Mesenchymal stem cell (in vitro differentiated cells and primary cell): ENCODE measurements at regions not wholly inside any gene's neighbourhood (a gene's known extent, or its start where the extent isn't known, plus 50 kb on each side); places are given as distances from the start of the nearest gene placed in this dataset.

Experiments
- DNase-seq: peaks from one replicate; pipeline ENCODE4 v3.0.0-alpha.2; 2013
- H2AFZ ChIP-seq: one replicate; pipeline ENCODE4 v1.6.1; 2013; ENCODE audit warnings: low read depth, mild to moderate bottlenecking, control low read depth, inconsistent platforms, low read length, moderate library complexity
- H2AK5ac ChIP-seq: 2 replicates; pipeline ENCODE4 v1.6.1; 2013; ENCODE audit warnings: low read length, moderate library complexity, mild to moderate bottlenecking, inconsistent platforms; ENCODE audit not compliant: severe bottlenecking
- H2BK120ac ChIP-seq: one replicate; pipeline ENCODE4 v1.6.1; 2013; ENCODE audit warnings: low read depth, mild to moderate bottlenecking, inconsistent platforms, low read length, moderate library complexity
- H2BK12ac ChIP-seq, 2 experiments: one replicate each; pipeline ENCODE4 v1.6.1; 2013; ENCODE audit warnings: inconsistent platforms in 2 of 2, low read length in 2 of 2, mild to moderate bottlenecking in 2 of 2, moderate library complexity in 2 of 2, control low read depth in 1 of 2
- H2BK15ac ChIP-seq: one replicate; pipeline ENCODE4 v1.6.1; 2013; ENCODE audit warnings: mild to moderate bottlenecking, low read depth, inconsistent platforms; ENCODE audit not compliant: poor library complexity, severe bottlenecking
- H2BK5ac ChIP-seq: 2 replicates; pipeline ENCODE4 v1.6.1; 2013; ENCODE audit warnings: low read depth, mild to moderate bottlenecking, low read length, control low read depth, inconsistent platforms; ENCODE audit not compliant: poor library complexity, severe bottlenecking
- H3K14ac ChIP-seq, 2 experiments: one replicate each; pipeline ENCODE4 v1.6.1; 2013; ENCODE audit warnings: inconsistent platforms in 2 of 2, low read length in 2 of 2, control low read depth in 1 of 2, mild to moderate bottlenecking in 1 of 2, moderate library complexity in 1 of 2
- H3K18ac ChIP-seq, 2 experiments: one replicate each; pipeline ENCODE4 v1.6.1; 2013; ENCODE audit warnings: inconsistent platforms in 2 of 2, low read length in 2 of 2, control low read depth in 1 of 2, low read depth in 1 of 2, mild to moderate bottlenecking in 1 of 2
- H3K23ac ChIP-seq, 2 experiments: one replicate each; pipeline ENCODE4 v1.6.1; 2013; ENCODE audit warnings: inconsistent platforms in 2 of 2, low read length in 2 of 2, mild to moderate bottlenecking in 2 of 2, moderate library complexity in 2 of 2, control low read depth in 1 of 2
- H3K27ac ChIP-seq: 2 replicates; pipeline ENCODE4 v1.5.1; 2013; ENCODE audit warnings: mild to moderate bottlenecking, moderate library complexity, low read length, control low read depth, inconsistent platforms; ENCODE audit not compliant: poor library complexity, severe bottlenecking
- H3K27me3 ChIP-seq, 2 experiments: 2 replicates each; pipeline versions ENCODE4 v1.6.1 to v1.7.0; 2013; ENCODE audit warnings: low read length in 2 of 2, mild to moderate bottlenecking in 2 of 2, moderate library complexity in 2 of 2, control low read depth in 1 of 2, inconsistent platforms in 1 of 2; ENCODE audit not compliant: control insufficient read depth in 1 of 2, insufficient read depth in 1 of 2
- H3K36me3 ChIP-seq, 2 experiments: 2 replicates each; pipeline versions ENCODE4 v1.6.1 to v1.7.0; 2013; ENCODE audit warnings: low read length in 2 of 2, control low read depth in 1 of 2, inconsistent platforms in 1 of 2, low read depth in 1 of 2, mild to moderate bottlenecking in 1 of 2; ENCODE audit not compliant: insufficient read depth in 2 of 2, control insufficient read depth in 1 of 2
- H3K4ac ChIP-seq, 2 experiments: one replicate each; pipeline ENCODE4 v1.6.1; 2013; ENCODE audit warnings: inconsistent platforms in 2 of 2, low read length in 2 of 2, mild to moderate bottlenecking in 2 of 2, moderate library complexity in 2 of 2, control low read depth in 1 of 2, low read depth in 1 of 2
- H3K4me1 ChIP-seq: 2 replicates; pipeline ENCODE4 v1.6.1; 2013; ENCODE audit warnings: low read depth, low read length, control low read depth; ENCODE audit not compliant: control insufficient read depth, insufficient read depth
- H3K4me2 ChIP-seq: 2 replicates; pipeline ENCODE4 v1.6.1; 2013; ENCODE audit warnings: low read length, mild to moderate bottlenecking, inconsistent platforms; ENCODE audit not compliant: poor library complexity, severe bottlenecking
- H3K4me3 ChIP-seq, 2 experiments: 2 replicates each; pipeline versions ENCODE4 v1.5.1 to v1.7.0; 2013; ENCODE audit warnings: low read length in 2 of 2, mild to moderate bottlenecking in 2 of 2, control low read depth in 1 of 2, low read depth in 1 of 2; ENCODE audit not compliant: insufficient read depth in 1 of 2
- H3K79me1 ChIP-seq: replicated peaks from 2 replicates; pipeline ENCODE4 v1.6.1; 2013; ENCODE audit warnings: mild to moderate bottlenecking, control low read depth, low read length, inconsistent platforms; ENCODE audit not compliant: poor library complexity, severe bottlenecking
- H3K9ac ChIP-seq: 2 replicates; pipeline ENCODE4 v1.7.0; 2013; ENCODE audit warnings: mild to moderate bottlenecking, low read length, moderate library complexity
- H3K9me3 ChIP-seq: 2 replicates; pipeline ENCODE4 v1.7.0; 2013; ENCODE audit warnings: mild to moderate bottlenecking, low read length; ENCODE audit not compliant: control insufficient read depth
- H4K8ac ChIP-seq: one replicate; pipeline ENCODE4 v1.6.1; 2013; ENCODE audit warnings: inconsistent platforms, mild to moderate bottlenecking, low read length, moderate library complexity
- H4K91ac ChIP-seq: one replicate; pipeline ENCODE4 v1.6.1; 2013; ENCODE audit warnings: mild to moderate bottlenecking, low read length, inconsistent platforms
- WGBS: methylation state at CpG from one replicate; pipeline ENCODE4 v1.1.7; 2013; ENCODE audit warnings: mixed read lengths; 5-methylcytosine and 5-hydroxymethylcytosine counted together

GRCh38 chr13:95480131-95480545 lies 72.4 kb upstream of the CLDN10 start:
- no peak overlapping the region for H2AK5ac ChIP-seq
- no peak overlapping the region for H4K8ac ChIP-seq
- no peak overlapping the region for H3K27ac ChIP-seq
- no peak overlapping the region for H3K18ac ChIP-seq
- H3K9ac ChIP-seq, result no peak overlapping the region
- H2BK5ac ChIP-seq, result no peak overlapping the region
- peaks cover 26 to 28% of the 10 kb centered on the region in 2 experiments for H3K27me3 ChIP-seq
- H3K9me3 ChIP-seq, result no peaks in the 10 kb centered on the region
- H3K36me3 ChIP-seq, result no peaks in the 10 kb centered on the region
- no peaks in the 10 kb centered on the region for H3K79me1 ChIP-seq
- H3K4me2 ChIP-seq, result no peak overlapping the region
- DNase-seq, result no peak
- 88% methylated on average over 4 of the region's 7 CpGs for WGBS
- H3K4me3 ChIP-seq, result no peak overlapping the region
- no peak overlapping the region for H2BK15ac ChIP-seq
- H2BK120ac ChIP-seq, result no peak overlapping the region
- H4K91ac ChIP-seq, result no peak overlapping the region
- H2AFZ ChIP-seq, result no peak overlapping the region
- no peak overlapping the region for H3K4ac ChIP-seq
- peaks cover 13% of the 10 kb centered on the region for H3K4me1 ChIP-seq
- H2BK12ac ChIP-seq, result no peak overlapping the region
- no peak overlapping the region for H3K23ac ChIP-seq
- no peak overlapping the region for H3K14ac ChIP-seq

- WGBS, result 93% methylated on average over 6 of the region's 7 CpGs
- Histone ChIP-seq H2BK15ac (no peak overlapping the region), H3K4ac (no peak overlapping the region), H3K27ac (no peak overlapping the region), H3K9ac (no peak overlapping the region), H2AFZ (no peak overlapping the region), H4K91ac (no peak overlapping the region), H2AK5ac (no peak overlapping the region), H2BK12ac (peak overlapping the region in 1 of 2 experiments; percentile 11), H3K18ac (no peak overlapping the region), H2BK120ac (no peak overlapping the region), H2BK5ac (no peak overlapping the region), H3K14ac (no peak overlapping the region), H3K79me1 (no peaks in the 10 kb centered on the region), H3K36me3 (no peaks in the 10 kb centered on the region), H3K4me2 (no peak overlapping the region), H3K4me1 (peaks cover 13% of the 10 kb centered on the region), H3K9me3 (no peaks in the 10 kb centered on the region), H4K8ac (no peak overlapping the region), H3K4me3 (no peak overlapping the region), H3K23ac (no peak overlapping the region), H3K27me3 (peaks cover 16 to 19% of the 10 kb centered on the region in 2 experiments)
- no peak for DNase-seq
Measured at GRCh38 chr13:95480791-95481780, 71.4 kb upstream of the CLDN10 start.

GRCh38 chr13:95484052-95484451 lies 68.5 kb upstream of the CLDN10 start:
- H3K9me3 ChIP-seq, result no peaks in the 10 kb centered on the region
- no peak overlapping the region for H2AK5ac ChIP-seq
- H3K27ac ChIP-seq, result no peak overlapping the region
- H3K9ac ChIP-seq, result no peak overlapping the region
- no peaks in the 10 kb centered on the region for H3K27me3 ChIP-seq
- no peaks in the 10 kb centered on the region for H3K79me1 ChIP-seq
- no peaks in the 10 kb centered on the region for H3K36me3 ChIP-seq
- no peak overlapping the region for H2BK15ac ChIP-seq
- H2BK5ac ChIP-seq, result no peak overlapping the region
- no peak overlapping the region for H2AFZ ChIP-seq
- DNase-seq, result no peak
- no peak overlapping the region for H4K8ac ChIP-seq
- WGBS, result 100% methylated on average over 1 of the region's 1 CpG
- no peak overlapping the region for H3K18ac ChIP-seq
- no peak overlapping the region for H2BK12ac ChIP-seq
- no peak overlapping the region for H3K4me3 ChIP-seq
- no peak overlapping the region for H2BK120ac ChIP-seq
- no peak overlapping the region for H3K4ac ChIP-seq
- no peak overlapping the region for H3K23ac ChIP-seq
- H3K4me2 ChIP-seq, result no peak overlapping the region
- H3K4me1 ChIP-seq, result peaks cover 8% of the 10 kb centered on the region
- no peak overlapping the region for H4K91ac ChIP-seq
- H3K14ac ChIP-seq, result no peak overlapping the region

- no peak overlapping the region for H2BK5ac ChIP-seq
- H3K79me1 ChIP-seq, result no peaks in the 10 kb centered on the region
Measured at GRCh38 chr13:95485045-95485517, 67.4 kb upstream of the CLDN10 start.

More at GRCh38 chr13:95485045-95485517, 67.4 kb upstream of the CLDN10 start:
- peak overlapping the region; percentile 19 for H4K8ac ChIP-seq
- no peak overlapping the region for H2BK120ac ChIP-seq
- no peak overlapping the region for H3K9ac ChIP-seq
- H3K4ac ChIP-seq, result no peak overlapping the region
- no peak overlapping the region for H3K27ac ChIP-seq
- 65% methylated on average over 5 of the region's 5 CpGs for WGBS
- no peak overlapping the region for H4K91ac ChIP-seq
- DNase-seq, result no peak
- H3K4me2 ChIP-seq, result no peak overlapping the region
- H3K27me3 ChIP-seq, result no peaks in the 10 kb centered on the region
- no peak overlapping the region for H2AFZ ChIP-seq
- H2AK5ac ChIP-seq, result no peak overlapping the region
- H3K18ac ChIP-seq, result no peak overlapping the region
- no peak overlapping the region for H3K14ac ChIP-seq
- peak overlapping the region in 1 of 2 experiments; percentile 50 for H3K23ac ChIP-seq
- H2BK12ac ChIP-seq, result no peak overlapping the region
- no peaks in the 10 kb centered on the region for H3K36me3 ChIP-seq
- no peaks in the 10 kb centered on the region for H3K9me3 ChIP-seq
- no peak overlapping the region for H2BK15ac ChIP-seq
- H3K4me3 ChIP-seq, result no peak overlapping the region
- peaks cover 8% of the 10 kb centered on the region for H3K4me1 ChIP-seq
